H9 (cell line): ENCODE measurements at regions not wholly inside any gene's neighbourhood (a gene's known extent, or its start where the extent isn't known, plus 50 kb on each side); places are given as distances from the start of the nearest gene placed in this dataset.

ENCODE experiments used
- DNase-seq: peaks from one replicate; pipeline ENCODE4 v3.0.0-alpha.2; 2017
- H2AFZ ChIP-seq: one replicate; pipeline ENCODE4 v1.6.1; 2013; ENCODE audit warnings: mild to moderate bottlenecking, low read length, control low read depth, moderate library complexity
- H2AK5ac ChIP-seq: 2 replicates; pipeline ENCODE4 v1.6.1; 2013; ENCODE audit warnings: low read length, control low read depth, mixed read lengths; ENCODE audit not compliant: insufficient read length
- H2BK120ac ChIP-seq: one replicate; pipeline ENCODE4 v1.6.1; 2013; ENCODE audit warnings: low read depth, mild to moderate bottlenecking, low read length, control low read depth, inconsistent platforms; ENCODE audit not compliant: poor library complexity, severe bottlenecking
- H2BK12ac ChIP-seq: 2 replicates; pipeline ENCODE4 v1.6.1; 2013; ENCODE audit warnings: low read length, control low read depth, mixed read lengths, low read depth; ENCODE audit not compliant: insufficient read length
- H2BK15ac ChIP-seq: 2 replicates; pipeline ENCODE4 v1.6.1; 2013; ENCODE audit warnings: low read depth, low read length, control low read depth
- H2BK20ac ChIP-seq: one replicate; pipeline ENCODE4 v1.6.1; 2013; ENCODE audit warnings: low read depth, mild to moderate bottlenecking, low read length, control low read depth, inconsistent platforms; ENCODE audit not compliant: poor library complexity, severe bottlenecking
- H2BK5ac ChIP-seq: 2 replicates; pipeline ENCODE4 v1.6.1; 2013; ENCODE audit warnings: low read length, control low read depth, mixed read lengths; ENCODE audit not compliant: insufficient read length
- H3K14ac ChIP-seq: 2 replicates; pipeline ENCODE4 v1.6.1; 2013; ENCODE audit warnings: low read length, control low read depth; ENCODE audit not compliant: insufficient read depth
- H3K18ac ChIP-seq: 2 replicates; pipeline ENCODE4 v1.6.1; 2013; ENCODE audit warnings: low read depth, mild to moderate bottlenecking, mixed read lengths, low read length, control low read depth; ENCODE audit not compliant: insufficient read length
- H3K23ac ChIP-seq: 2 replicates; pipeline ENCODE4 v1.6.1; 2013; ENCODE audit warnings: low read length, control low read depth, mixed read lengths, low read depth; ENCODE audit not compliant: insufficient read length
- H3K23me2 ChIP-seq: 2 replicates; pipeline ENCODE4 v1.6.1; 2013; ENCODE audit warnings: low read depth, mild to moderate bottlenecking, mixed read lengths, low read length, control low read depth; ENCODE audit not compliant: insufficient read length, poor library complexity, severe bottlenecking
- H3K27ac ChIP-seq: 2 replicates; pipeline ENCODE4 v1.5.1; 2013; ENCODE audit warnings: low read length, control low read depth, mixed read lengths, low read depth; ENCODE audit not compliant: insufficient read length
- H3K27me3 ChIP-seq: 2 replicates; pipeline ENCODE4 v1.6.1; 2013; ENCODE audit warnings: low read length, control low read depth, inconsistent platforms; ENCODE audit not compliant: insufficient read depth
- H3K4ac ChIP-seq: 2 replicates; pipeline ENCODE4 v1.6.1; 2013; ENCODE audit warnings: low read depth, mild to moderate bottlenecking, control low read depth, inconsistent platforms, low read length, moderate library complexity
- H3K4me1 ChIP-seq: 2 replicates; pipeline ENCODE4 v1.6.1; 2013; ENCODE audit warnings: low read length, control low read depth, inconsistent platforms; ENCODE audit not compliant: insufficient read depth
- H3K4me2 ChIP-seq: 2 replicates; pipeline ENCODE4 v1.6.1; 2013; ENCODE audit warnings: low read length, control low read depth, mixed read lengths; ENCODE audit not compliant: insufficient read length, insufficient read depth
- H3K56ac ChIP-seq: 2 replicates; pipeline ENCODE4 v1.6.1; 2013; ENCODE audit warnings: low read depth, mild to moderate bottlenecking, mixed read lengths, low read length, control low read depth; ENCODE audit not compliant: insufficient read length
- H3K79me1 ChIP-seq: 2 replicates; pipeline ENCODE4 v1.6.1; 2013; ENCODE audit warnings: low read depth, mild to moderate bottlenecking, moderate library complexity, low read length, control low read depth, inconsistent platforms; ENCODE audit not compliant: insufficient read depth, poor library complexity, severe bottlenecking
- H3K79me2 ChIP-seq: 2 replicates; pipeline ENCODE4 v1.6.1; 2013; ENCODE audit warnings: low read length, control low read depth, inconsistent platforms; ENCODE audit not compliant: insufficient read depth
- H3K9ac ChIP-seq: 2 replicates; pipeline ENCODE4 v1.6.1; 2013; ENCODE audit warnings: low read length, control low read depth, mixed read lengths; ENCODE audit not compliant: insufficient read length; ENCODE audit errors: extremely low read depth
- H3K9me3 ChIP-seq: one replicate; pipeline ENCODE4 v1.6.1; 2013; ENCODE audit warnings: low read depth, low read length, inconsistent platforms; ENCODE audit not compliant: control insufficient read depth
- H3T11ph ChIP-seq: one replicate; pipeline ENCODE4 v1.6.1; 2013; ENCODE audit warnings: mild to moderate bottlenecking, low read length, control low read depth, inconsistent platforms
- H4K20me1 ChIP-seq: one replicate; pipeline ENCODE4 v1.6.1; 2013; ENCODE audit not compliant: control insufficient read depth, insufficient read length, insufficient read depth
- H4K5ac ChIP-seq: 2 replicates; pipeline ENCODE4 v1.6.1; 2013; ENCODE audit warnings: low read depth, mild to moderate bottlenecking, mixed read lengths, low read length, control low read depth; ENCODE audit not compliant: insufficient read length
- H4K8ac ChIP-seq: replicated peaks from 2 replicates; pipeline ENCODE4 v1.6.1; 2013; ENCODE audit warnings: low read length, control low read depth, mixed read lengths, low read depth; ENCODE audit not compliant: insufficient read length
- H4K91ac ChIP-seq: 2 replicates; pipeline ENCODE4 v1.6.1; 2013; ENCODE audit warnings: low read depth, mild to moderate bottlenecking, moderate library complexity, mixed read lengths, low read length, control low read depth; ENCODE audit not compliant: insufficient read length
- H3K27ac Mint-ChIP-seq, 3 experiments: 2 replicates in 2 of 3; 3 replicates in 1 of 3; pipeline ENCODE4 v1.8.0; 2020 to 2021; ENCODE audit warnings: mixed read lengths in 3 of 3, mild to moderate bottlenecking in 1 of 3, moderate library complexity in 1 of 3
- H3K27me3 Mint-ChIP-seq: 2 replicates; pipeline ENCODE4 v1.8.0; 2021; ENCODE audit warnings: low read depth, mild to moderate bottlenecking, moderate library complexity, mixed read lengths
- H3K36me3 Mint-ChIP-seq, 3 experiments: 2 replicates in 2 of 3; 3 replicates in 1 of 3; pipeline ENCODE4 v1.8.0; 2020 to 2021; ENCODE audit warnings: low read depth in 3 of 3, mixed read lengths in 3 of 3; ENCODE audit not compliant: insufficient read depth in 1 of 3
- H3K4me1 Mint-ChIP-seq, 2 experiments: 2 replicates each; pipeline ENCODE4 v1.8.0; 2020; ENCODE audit warnings: mixed read lengths in 2 of 2
- H3K4me3 Mint-ChIP-seq, 2 experiments: 2 replicates in 1 of 2; 3 replicates in 1 of 2; pipeline ENCODE4 v1.8.0; 2020 to 2021; ENCODE audit warnings: mild to moderate bottlenecking in 2 of 2, mixed read lengths in 2 of 2, moderate library complexity in 1 of 2
- H3K9me3 Mint-ChIP-seq, 2 experiments: 2 replicates in 1 of 2; 3 replicates in 1 of 2; pipeline ENCODE4 v1.8.0; 2020; ENCODE audit warnings: mild to moderate bottlenecking in 2 of 2, mixed read lengths in 2 of 2, moderate library complexity in 1 of 2
- CTCF ChIP-seq: fragments of 200-600 bp; sonication (generic); conservative IDR thresholded peaks from 3 replicates; pipeline ENCODE4 v1.8.0; 2021; ENCODE audit warnings: antibody characterized with exemption, mild to moderate bottlenecking
- WGBS: extraction: QIAGEN DNeasy Blood & Tissue Kit; methylation state at CpG from one replicate; pipeline ENCODE4 v1.1.7; 2013; ENCODE audit warnings: missing lambda C conversion rate, low lambda C conversion rate, mixed read lengths; ENCODE audit not compliant: insufficient read length; ENCODE audit errors: extremely low coverage; 5-methylcytosine and 5-hydroxymethylcytosine counted together

GRCh38 chr5:17367256-17367840 is 130.7 kb upstream of the TAF11L2 start:
- no peak overlapping the region for H2BK15ac ChIP-seq
- H3K4me3 Mint-ChIP-seq: no peak overlapping the region
- no peak overlapping the region for H3T11ph ChIP-seq
- no peaks in the 10 kb centered on the region; a peak in 1 of 5 replicates for H3K9me3 Mint-ChIP-seq
- H3K23ac ChIP-seq: no peak overlapping the region
- no peak overlapping the region for H3K4ac ChIP-seq
- no peak overlapping the region for H3K27ac ChIP-seq
- DNase-seq: no peak
- no peak overlapping the region for H3K14ac ChIP-seq
- no peak overlapping the region for H2BK20ac ChIP-seq
- peaks cover 31 to 33% of the 10 kb centered on the region in 2 experiments for H3K4me1 Mint-ChIP-seq
- H2AFZ ChIP-seq: no peak overlapping the region
- H3K9me3 ChIP-seq: no peaks in the 10 kb centered on the region
- H3K27me3 ChIP-seq: no peaks in the 10 kb centered on the region
- H3K56ac ChIP-seq: no peak overlapping the region
- no peak overlapping the region for H3K9ac ChIP-seq
- H4K20me1 ChIP-seq: no peaks in the 10 kb centered on the region
- no peak overlapping the region for H4K91ac ChIP-seq
- no peaks in the 10 kb centered on the region for H3K79me1 ChIP-seq
- H2BK120ac ChIP-seq: no peak overlapping the region
- no peak overlapping the region for H4K5ac ChIP-seq
- peak overlapping the region in 2 of 3 experiments; percentile 62 to 73; a peak in 3 of 7 replicates for H3K27ac Mint-ChIP-seq
- H3K23me2 ChIP-seq: peaks cover 2% of the 10 kb centered on the region
- H3K79me2 ChIP-seq: no peaks in the 10 kb centered on the region
- H3K18ac ChIP-seq: no peak overlapping the region
- peaks cover 1% of the 10 kb centered on the region; the same call in 1 of the 2 replicates for H3K27me3 Mint-ChIP-seq
- peaks cover 0 to 4% (median 0%) of the 10 kb centered on the region in 3 experiments; a peak in 3 of 7 replicates for H3K36me3 Mint-ChIP-seq
- H2BK5ac ChIP-seq: no peak overlapping the region
- no peak overlapping the region for H2AK5ac ChIP-seq
- H3K4me1 ChIP-seq: peaks cover 7% of the 10 kb centered on the region; the same call in 1 of the 2 replicates
- H3K4me2 ChIP-seq: no peak overlapping the region
- WGBS: no CpG with 5 or more reads among the region's 3 CpGs
- H4K8ac ChIP-seq: no peak overlapping the region
- H2BK12ac ChIP-seq: no peak overlapping the region
- TF ChIP-seq CTCF: no peak
